Mesenchymal stem cell (in vitro differentiated cells and primary cell): ENCODE measurements at regions not wholly inside any gene's neighbourhood (a gene's known extent, or its start where the extent isn't known, plus 50 kb on each side); places are given as distances from the start of the nearest gene placed in this dataset.

Experiments
- DNase-seq: peaks from one replicate; pipeline ENCODE4 v3.0.0-alpha.2; 2013
- H2AFZ ChIP-seq: one replicate; pipeline ENCODE4 v1.6.1; 2013; ENCODE audit warnings: low read depth, mild to moderate bottlenecking, control low read depth, inconsistent platforms, low read length, moderate library complexity
- H2AK5ac ChIP-seq: 2 replicates; pipeline ENCODE4 v1.6.1; 2013; ENCODE audit warnings: low read length, moderate library complexity, mild to moderate bottlenecking, inconsistent platforms; ENCODE audit not compliant: severe bottlenecking
- H2BK120ac ChIP-seq: one replicate; pipeline ENCODE4 v1.6.1; 2013; ENCODE audit warnings: low read depth, mild to moderate bottlenecking, inconsistent platforms, low read length, moderate library complexity
- H2BK12ac ChIP-seq, 2 experiments: one replicate each; pipeline ENCODE4 v1.6.1; 2013; ENCODE audit warnings: inconsistent platforms in 2 of 2, low read length in 2 of 2, mild to moderate bottlenecking in 2 of 2, moderate library complexity in 2 of 2, control low read depth in 1 of 2
- H2BK15ac ChIP-seq: one replicate; pipeline ENCODE4 v1.6.1; 2013; ENCODE audit warnings: mild to moderate bottlenecking, low read depth, inconsistent platforms; ENCODE audit not compliant: poor library complexity, severe bottlenecking
- H2BK5ac ChIP-seq: 2 replicates; pipeline ENCODE4 v1.6.1; 2013; ENCODE audit warnings: low read depth, mild to moderate bottlenecking, low read length, control low read depth, inconsistent platforms; ENCODE audit not compliant: poor library complexity, severe bottlenecking
- H3K14ac ChIP-seq, 2 experiments: one replicate each; pipeline ENCODE4 v1.6.1; 2013; ENCODE audit warnings: inconsistent platforms in 2 of 2, low read length in 2 of 2, control low read depth in 1 of 2, mild to moderate bottlenecking in 1 of 2, moderate library complexity in 1 of 2
- H3K18ac ChIP-seq, 2 experiments: one replicate each; pipeline ENCODE4 v1.6.1; 2013; ENCODE audit warnings: inconsistent platforms in 2 of 2, low read length in 2 of 2, control low read depth in 1 of 2, low read depth in 1 of 2, mild to moderate bottlenecking in 1 of 2
- H3K23ac ChIP-seq, 2 experiments: one replicate each; pipeline ENCODE4 v1.6.1; 2013; ENCODE audit warnings: inconsistent platforms in 2 of 2, low read length in 2 of 2, mild to moderate bottlenecking in 2 of 2, moderate library complexity in 2 of 2, control low read depth in 1 of 2
- H3K27ac ChIP-seq: 2 replicates; pipeline ENCODE4 v1.5.1; 2013; ENCODE audit warnings: mild to moderate bottlenecking, moderate library complexity, low read length, control low read depth, inconsistent platforms; ENCODE audit not compliant: poor library complexity, severe bottlenecking
- H3K27me3 ChIP-seq, 2 experiments: 2 replicates each; pipeline versions ENCODE4 v1.6.1 to v1.7.0; 2013; ENCODE audit warnings: low read length in 2 of 2, mild to moderate bottlenecking in 2 of 2, moderate library complexity in 2 of 2, control low read depth in 1 of 2, inconsistent platforms in 1 of 2; ENCODE audit not compliant: control insufficient read depth in 1 of 2, insufficient read depth in 1 of 2
- H3K36me3 ChIP-seq, 2 experiments: 2 replicates each; pipeline versions ENCODE4 v1.6.1 to v1.7.0; 2013; ENCODE audit warnings: low read length in 2 of 2, control low read depth in 1 of 2, inconsistent platforms in 1 of 2, low read depth in 1 of 2, mild to moderate bottlenecking in 1 of 2; ENCODE audit not compliant: insufficient read depth in 2 of 2, control insufficient read depth in 1 of 2
- H3K4ac ChIP-seq, 2 experiments: one replicate each; pipeline ENCODE4 v1.6.1; 2013; ENCODE audit warnings: inconsistent platforms in 2 of 2, low read length in 2 of 2, mild to moderate bottlenecking in 2 of 2, moderate library complexity in 2 of 2, control low read depth in 1 of 2, low read depth in 1 of 2
- H3K4me1 ChIP-seq: 2 replicates; pipeline ENCODE4 v1.6.1; 2013; ENCODE audit warnings: low read depth, low read length, control low read depth; ENCODE audit not compliant: control insufficient read depth, insufficient read depth
- H3K4me2 ChIP-seq: 2 replicates; pipeline ENCODE4 v1.6.1; 2013; ENCODE audit warnings: low read length, mild to moderate bottlenecking, inconsistent platforms; ENCODE audit not compliant: poor library complexity, severe bottlenecking
- H3K4me3 ChIP-seq, 2 experiments: 2 replicates each; pipeline versions ENCODE4 v1.5.1 to v1.7.0; 2013; ENCODE audit warnings: low read length in 2 of 2, mild to moderate bottlenecking in 2 of 2, control low read depth in 1 of 2, low read depth in 1 of 2; ENCODE audit not compliant: insufficient read depth in 1 of 2
- H3K79me1 ChIP-seq: replicated peaks from 2 replicates; pipeline ENCODE4 v1.6.1; 2013; ENCODE audit warnings: mild to moderate bottlenecking, control low read depth, low read length, inconsistent platforms; ENCODE audit not compliant: poor library complexity, severe bottlenecking
- H3K9ac ChIP-seq: 2 replicates; pipeline ENCODE4 v1.7.0; 2013; ENCODE audit warnings: mild to moderate bottlenecking, low read length, moderate library complexity
- H3K9me3 ChIP-seq: 2 replicates; pipeline ENCODE4 v1.7.0; 2013; ENCODE audit warnings: mild to moderate bottlenecking, low read length; ENCODE audit not compliant: control insufficient read depth
- H4K8ac ChIP-seq: one replicate; pipeline ENCODE4 v1.6.1; 2013; ENCODE audit warnings: inconsistent platforms, mild to moderate bottlenecking, low read length, moderate library complexity
- H4K91ac ChIP-seq: one replicate; pipeline ENCODE4 v1.6.1; 2013; ENCODE audit warnings: mild to moderate bottlenecking, low read length, inconsistent platforms
- WGBS: methylation state at CpG from one replicate; pipeline ENCODE4 v1.1.7; 2013; ENCODE audit warnings: mixed read lengths; 5-methylcytosine and 5-hydroxymethylcytosine counted together

DNA sequence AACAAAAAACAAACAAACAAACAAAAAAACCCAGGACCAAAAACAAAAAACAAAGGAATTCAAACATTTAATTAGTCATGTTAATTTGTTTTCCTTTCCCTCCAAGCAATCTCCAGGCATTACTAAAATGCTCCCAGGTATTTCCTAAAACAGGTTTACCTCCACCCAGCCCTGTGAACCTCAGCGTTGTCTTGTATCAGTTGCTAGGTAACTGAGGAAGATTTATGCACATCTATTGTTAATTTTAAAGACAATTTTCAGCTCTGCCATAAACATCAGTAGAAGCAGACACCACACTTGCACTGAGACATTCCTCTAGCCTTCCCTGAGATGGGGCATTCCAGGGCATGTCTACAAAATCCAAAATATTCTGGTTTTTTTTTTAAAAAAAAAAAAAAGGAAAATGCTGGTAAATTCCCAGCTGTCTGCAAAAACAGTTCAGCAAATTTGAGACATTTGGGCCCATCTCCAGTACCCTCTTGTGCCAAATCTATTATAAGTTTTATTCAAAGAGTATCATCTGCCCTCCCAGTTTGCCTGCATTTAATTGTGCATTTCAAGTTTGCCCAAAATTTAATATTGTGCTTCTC lies 227.6 kb downstream of the ADAMTS9 start:
- Histone ChIP-seq H3K4ac (no peak overlapping the region), H3K9ac (peak overlapping the region; percentile 57), H2BK120ac (no peak overlapping the region), H3K27ac (no peak overlapping the region), H3K18ac (no peak overlapping the region), H2BK15ac (no peak overlapping the region), H3K9me3 (no peaks in the 10 kb centered on the region), H3K23ac (no peak overlapping the region), H3K79me1 (no peaks in the 10 kb centered on the region), H4K8ac (no peak overlapping the region), H2AK5ac (no peak overlapping the region), H3K14ac (no peak overlapping the region), H3K27me3 (peaks cover 0 to 5% of the 10 kb centered on the region in 2 experiments), H3K36me3 (no peaks in the 10 kb centered on the region), H3K4me1 (peaks cover 11% of the 10 kb centered on the region), H4K91ac (no peak overlapping the region), H2BK5ac (no peak overlapping the region), H3K4me3 (no peak overlapping the region), H3K4me2 (no peak overlapping the region), H2BK12ac (no peak overlapping the region), H2AFZ (no peak overlapping the region)
- no peak for DNase-seq
- no CpG with 5 or more reads among the region's 1 CpG for WGBS

DNA sequence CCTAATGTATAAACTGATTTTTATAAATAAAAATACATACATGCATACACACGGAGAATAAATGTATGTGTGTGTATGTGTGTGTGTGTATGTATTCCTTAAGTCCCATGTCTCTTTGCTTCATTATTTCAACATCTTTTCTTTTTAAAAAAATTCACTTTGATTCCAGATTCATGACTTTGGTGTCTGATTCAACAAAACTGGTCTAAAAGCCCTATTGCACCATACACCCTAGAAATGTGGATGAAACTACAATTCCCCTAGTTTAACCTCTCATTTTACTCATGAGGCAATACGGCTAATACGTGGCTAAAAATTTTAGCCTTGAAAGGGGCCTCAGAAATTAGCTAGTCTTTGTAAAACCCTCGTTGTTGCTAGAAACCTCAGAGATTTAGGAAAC lies 228.1 kb downstream of the ADAMTS9 start:
- Histone ChIP-seq H3K9ac (peak overlapping the region; percentile 57), H4K91ac (no peak overlapping the region), H4K8ac (no peak overlapping the region), H3K4me2 (no peak overlapping the region), H3K79me1 (no peaks in the 10 kb centered on the region), H3K18ac (no peak overlapping the region), H2AFZ (no peak overlapping the region), H2BK15ac (no peak overlapping the region), H3K36me3 (no peaks in the 10 kb centered on the region), H2BK5ac (no peak overlapping the region), H3K14ac (no peak overlapping the region), H3K27me3 (peaks cover 0 to 1% of the 10 kb centered on the region in 2 experiments), H2BK12ac (no peak overlapping the region), H2BK120ac (no peak overlapping the region), H3K27ac (no peak overlapping the region), H3K4me1 (peaks cover 11% of the 10 kb centered on the region), H3K4me3 (no peak overlapping the region), H3K4ac (no peak overlapping the region), H3K9me3 (no peaks in the 10 kb centered on the region), H2AK5ac (no peak overlapping the region), H3K23ac (no peak overlapping the region)
- 90% methylated on average over 2 of the region's 4 CpGs for WGBS
- no peak for DNase-seq

DNA sequence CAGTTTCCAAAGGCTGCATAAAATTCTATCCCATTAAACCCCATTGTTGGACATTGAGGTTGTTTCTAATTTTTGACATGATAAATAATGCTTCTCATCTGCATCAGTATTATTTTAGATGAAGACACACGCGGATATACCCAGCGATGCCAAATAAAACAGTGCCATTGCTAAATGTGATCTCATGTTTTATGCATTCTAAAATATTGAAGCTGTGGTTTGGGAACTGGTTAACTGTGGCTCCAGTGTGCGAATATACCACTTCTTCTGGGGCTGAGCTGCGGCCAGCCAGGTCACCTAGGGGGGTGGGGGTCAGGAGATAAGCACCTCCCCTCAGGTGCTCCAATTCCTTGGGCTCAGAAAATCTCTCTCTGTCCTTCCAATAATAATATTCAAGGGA lies 230.0 kb downstream of the ADAMTS9 start:
- peaks cover 14% of the 10 kb centered on the region for H3K4me1 ChIP-seq
- H3K79me1 ChIP-seq: no peaks in the 10 kb centered on the region
- DNase-seq: no peak
- H3K36me3 ChIP-seq: no peaks in the 10 kb centered on the region
- H4K91ac ChIP-seq: no peak overlapping the region
- H2AFZ ChIP-seq: no peak overlapping the region
- no peak overlapping the region for H3K4me3 ChIP-seq
- H3K4me2 ChIP-seq: no peak overlapping the region
- H3K14ac ChIP-seq: no peak overlapping the region
- H3K27ac ChIP-seq: no peak overlapping the region
- no peak overlapping the region for H2BK15ac ChIP-seq
- H3K9me3 ChIP-seq: no peaks in the 10 kb centered on the region
- H2AK5ac ChIP-seq: no peak overlapping the region
- H4K8ac ChIP-seq: no peak overlapping the region
- H3K9ac ChIP-seq: no peak overlapping the region
- H2BK120ac ChIP-seq: no peak overlapping the region
- no peak overlapping the region for H2BK12ac ChIP-seq
- no peak overlapping the region for H2BK5ac ChIP-seq
- H3K18ac ChIP-seq: no peak overlapping the region
- no peak overlapping the region for H3K4ac ChIP-seq
- 97% methylated on average over 5 of the region's 5 CpGs for WGBS
- H3K23ac ChIP-seq: no peak overlapping the region
- no peaks in the 10 kb centered on the region for H3K27me3 ChIP-seq

DNA sequence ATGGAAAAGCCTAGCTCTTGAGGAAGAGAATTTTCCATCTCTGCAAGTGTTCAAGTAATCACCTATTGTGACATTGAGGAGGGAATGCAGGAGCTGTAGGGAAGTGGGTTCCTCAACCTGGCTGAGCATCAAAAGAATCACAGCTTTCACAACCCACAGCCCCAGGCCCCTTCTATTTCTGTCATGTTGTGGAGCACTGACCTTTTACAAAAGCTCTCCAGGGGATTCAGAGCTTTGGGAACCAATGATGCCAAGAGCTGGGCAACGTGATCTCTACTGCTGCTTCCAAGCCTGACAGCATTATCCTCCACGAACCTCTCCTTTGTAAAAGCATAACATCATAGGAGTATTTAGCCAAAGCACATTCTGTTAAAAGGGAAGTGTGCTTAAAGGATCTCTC lies 231.1 kb downstream of the ADAMTS9 start:
- H2BK12ac ChIP-seq: no peak overlapping the region
- no peaks in the 10 kb centered on the region for H3K9me3 ChIP-seq
- H3K18ac ChIP-seq: no peak overlapping the region
- no peak overlapping the region for H3K14ac ChIP-seq
- H3K36me3 ChIP-seq: no peaks in the 10 kb centered on the region
- peaks cover 0 to 5% of the 10 kb centered on the region in 2 experiments for H3K27me3 ChIP-seq
- H3K79me1 ChIP-seq: no peaks in the 10 kb centered on the region
- H2BK120ac ChIP-seq: no peak overlapping the region
- DNase-seq: no peak
- 100% methylated on average over 1 of the region's 2 CpGs for WGBS
- H3K4ac ChIP-seq: no peak overlapping the region
- H2BK5ac ChIP-seq: no peak overlapping the region
- no peak overlapping the region for H4K91ac ChIP-seq
- H2AFZ ChIP-seq: no peak overlapping the region
- H3K9ac ChIP-seq: no peak overlapping the region
- no peak overlapping the region for H3K27ac ChIP-seq
- no peak overlapping the region for H2AK5ac ChIP-seq
- H3K23ac ChIP-seq: no peak overlapping the region
- no peak overlapping the region for H4K8ac ChIP-seq
- H2BK15ac ChIP-seq: no peak overlapping the region
- no peak overlapping the region for H3K4me3 ChIP-seq
- no peak overlapping the region for H3K4me2 ChIP-seq
- peaks cover 7% of the 10 kb centered on the region for H3K4me1 ChIP-seq
